ENCODE measurements at regions not wholly inside any gene's neighbourhood (a gene's known extent, or its start where the extent isn't known, plus 50 kb on each side); places are given as distances from the start of the nearest gene placed in this dataset.

DNA sequence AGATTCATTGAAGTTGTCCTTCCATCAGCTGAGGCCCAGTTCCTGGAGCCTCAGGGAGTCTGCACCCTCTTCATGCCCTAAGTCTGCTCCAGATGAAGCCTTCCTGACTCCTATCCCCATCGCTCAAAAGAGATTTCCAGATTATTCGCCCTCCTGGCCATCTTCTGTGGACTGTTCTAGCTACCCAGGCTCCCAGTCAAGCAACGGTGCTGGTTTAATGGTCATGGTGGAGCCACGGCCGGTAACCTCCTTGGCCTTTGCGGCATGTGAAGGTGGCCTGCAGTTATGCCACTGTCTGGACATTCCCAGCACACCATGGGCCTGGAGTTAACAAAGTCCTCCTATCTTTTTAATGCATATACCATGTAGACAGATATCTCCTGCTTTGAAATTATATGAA is 140.1 kb upstream of the ASB18 start:
- Histone ChIP-seq H3K27me3 (no peaks in the 10 kb centered on the region), H3K9me3 (peaks cover 0 to 3% (median 0%) of the 10 kb centered on the region in 4 donors), H3K27ac (no peak overlapping the region), H3K36me3 (no peaks in the 10 kb centered on the region), H3K4me1 (no peaks in the 10 kb centered on the region), H3K4me3 (no peak overlapping the region)
- no peak for DNase-seq
- intact Hi-C loops (cut with DNase I): no loop called here
- WGBS, 2 donors: 93 to 94% methylated on average over 6 of the region's 6 CpGs
- TF ChIP-seq, protein P1, sequence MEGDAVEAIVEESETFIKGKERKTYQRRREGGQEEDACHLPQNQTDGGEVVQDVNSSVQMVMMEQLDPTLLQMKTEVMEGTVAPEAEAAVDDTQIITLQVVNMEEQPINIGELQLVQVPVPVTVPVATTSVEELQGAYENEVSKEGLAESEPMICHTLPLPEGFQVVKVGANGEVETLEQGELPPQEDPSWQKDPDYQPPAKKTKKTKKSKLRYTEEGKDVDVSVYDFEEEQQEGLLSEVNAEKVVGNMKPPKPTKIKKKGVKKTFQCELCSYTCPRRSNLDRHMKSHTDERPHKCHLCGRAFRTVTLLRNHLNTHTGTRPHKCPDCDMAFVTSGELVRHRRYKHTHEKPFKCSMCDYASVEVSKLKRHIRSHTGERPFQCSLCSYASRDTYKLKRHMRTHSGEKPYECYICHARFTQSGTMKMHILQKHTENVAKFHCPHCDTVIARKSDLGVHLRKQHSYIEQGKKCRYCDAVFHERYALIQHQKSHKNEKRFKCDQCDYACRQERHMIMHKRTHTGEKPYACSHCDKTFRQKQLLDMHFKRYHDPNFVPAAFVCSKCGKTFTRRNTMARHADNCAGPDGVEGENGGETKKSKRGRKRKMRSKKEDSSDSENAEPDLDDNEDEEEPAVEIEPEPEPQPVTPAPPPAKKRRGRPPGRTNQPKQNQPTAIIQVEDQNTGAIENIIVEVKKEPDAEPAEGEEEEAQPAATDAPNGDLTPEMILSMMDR (IDR thresholded peaks at IDR 0.05): no peak
- no peak for TF ChIP-seq POLR2AphosphoS5 (IDR thresholded peaks at IDR 0.05)
- no peak for TF ChIP-seq EP300 (IDR thresholded peaks at IDR 0.05)
- no peak for TF ChIP-seq POLR2A (IDR thresholded peaks at IDR 0.05)

DNA sequence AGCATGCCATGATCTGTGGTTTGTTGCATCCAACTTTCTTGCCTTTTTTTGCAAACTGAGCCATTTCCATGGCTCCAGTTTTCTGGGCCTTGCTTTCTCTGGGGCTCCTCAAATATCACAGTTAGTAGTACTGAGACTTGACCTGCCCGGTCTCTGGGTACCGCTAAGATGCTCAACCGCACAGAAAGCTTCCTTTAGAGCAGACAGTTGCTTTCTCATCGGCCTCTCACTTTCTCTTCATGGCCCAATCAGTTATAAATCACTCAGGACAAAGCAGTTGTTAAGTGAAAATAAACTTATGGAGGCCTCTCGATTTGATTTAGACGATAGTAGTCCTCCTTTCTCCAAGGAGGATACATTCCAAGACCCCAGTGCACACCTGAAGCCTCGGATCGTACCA is 141.2 kb upstream of the ASB18 start:
- Histone ChIP-seq H3K27me3 (no peaks in the 10 kb centered on the region), H3K9me3 (peaks cover 0 to 3% (median 0%) of the 10 kb centered on the region in 4 donors), H3K36me3 (no peaks in the 10 kb centered on the region), H3K4me1 (no peaks in the 10 kb centered on the region), H3K27ac (no peak overlapping the region), H3K4me3 (no peak overlapping the region)
- TF ChIP-seq, protein P1 (IDR thresholded peaks at IDR 0.05): no peak
- TF ChIP-seq POLR2A (IDR thresholded peaks at IDR 0.05): no peak
- TF ChIP-seq POLR2AphosphoS5 (IDR thresholded peaks at IDR 0.05): no peak
- TF ChIP-seq EP300 (IDR thresholded peaks at IDR 0.05): no peak
- no peak for DNase-seq
- WGBS, 2 donors: 86 to 91% methylated on average over 8 of the region's 8 CpGs
- intact Hi-C loops (cut with DNase I): no loop called here

DNA sequence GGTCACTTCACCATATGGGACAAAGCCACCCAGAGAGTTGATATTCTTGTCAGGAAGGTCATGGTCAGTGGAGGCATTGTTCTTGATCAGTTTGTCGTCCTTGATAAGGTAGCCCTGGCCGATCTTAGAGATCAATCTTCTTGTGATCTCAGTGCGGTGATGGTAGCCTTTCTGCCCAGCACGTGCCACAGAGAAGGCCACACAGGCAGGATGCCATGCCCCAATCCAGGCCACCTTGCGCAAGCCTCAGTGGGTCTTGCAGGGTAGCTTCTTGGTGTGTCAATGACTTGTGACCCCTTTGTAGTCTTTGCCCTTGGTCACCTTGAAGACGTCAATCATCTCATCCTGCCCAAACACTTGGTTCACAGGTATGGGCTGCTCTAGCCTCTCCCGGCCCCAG is 143.9 kb upstream of the ASB18 start:
- no peak overlapping the region for H3K4me3 ChIP-seq
- peaks cover 0 to 3% (median 0%) of the 10 kb centered on the region in 4 donors for H3K9me3 ChIP-seq
- no peak overlapping the region for H3K27ac ChIP-seq
- 90 to 94% methylated on average over 7 of the region's 7 CpGs for whole genome bisulfite sequencing, 2 donors
- H3K27me3 ChIP-seq: no peaks in the 10 kb centered on the region
- intact Hi-C loops (cut with DNase I): no loop called here
- no peaks in the 10 kb centered on the region for H3K4me1 ChIP-seq
- H3K36me3 ChIP-seq: no peaks in the 10 kb centered on the region
- DNase-seq: no peak
- TF ChIP-seq POLR2AphosphoS5 (IDR thresholded peaks at IDR 0.05) (no peak), EP300 (IDR thresholded peaks at IDR 0.05) (no peak), POLR2A (IDR thresholded peaks at IDR 0.05) (no peak)
- TF ChIP-seq, protein P1 (IDR thresholded peaks at IDR 0.05): no peak

DNA sequence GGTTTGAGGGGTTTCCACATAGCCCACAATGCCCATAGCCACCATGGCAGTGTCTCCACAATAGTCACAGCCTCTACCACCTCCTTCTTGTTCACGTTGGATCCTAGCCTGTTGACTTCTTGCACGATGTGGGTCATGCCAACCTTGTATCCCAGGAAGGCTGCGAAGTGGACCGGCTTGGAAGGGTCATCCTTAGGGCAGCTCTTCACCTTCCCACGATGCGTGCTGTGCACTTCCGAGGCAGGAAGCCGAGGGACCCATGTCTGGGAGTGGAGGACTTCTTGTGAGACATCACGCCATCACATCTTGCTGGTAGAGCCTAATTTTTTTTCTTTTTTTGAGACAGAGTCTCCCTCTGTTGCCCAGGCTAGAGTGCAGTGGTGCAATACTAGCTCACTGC is 144.6 kb upstream of the ASB18 start:
- Histone ChIP-seq H3K27ac (no peak overlapping the region), H3K9me3 (peaks cover 0 to 3% (median 0%) of the 10 kb centered on the region in 4 donors), H3K4me1 (no peaks in the 10 kb centered on the region), H3K27me3 (no peaks in the 10 kb centered on the region), H3K4me3 (no peak overlapping the region), H3K36me3 (no peaks in the 10 kb centered on the region)
- intact Hi-C loops (cut with DNase I): no loop called here
- no peak for DNase-seq
- WGBS, 2 donors: 95% methylated on average over 9 of the region's 9 CpGs
- TF ChIP-seq POLR2A (IDR thresholded peaks at IDR 0.05) (no peak), POLR2AphosphoS5 (IDR thresholded peaks at IDR 0.05) (no peak), EP300 (IDR thresholded peaks at IDR 0.05) (no peak)
- TF ChIP-seq, protein P1 (IDR thresholded peaks at IDR 0.05): no peak

All from sigmoid colon (tissue), 6 donors.